SK-N-SH (cell line): ENCODE measurements at regions not wholly inside any gene's neighbourhood (a gene's known extent, or its start where the extent isn't known, plus 50 kb on each side); places are given as distances from the start of the nearest gene placed in this dataset.

Experiments
- CHD2 ChIP-seq: fragments of 150-350 bp; IDR thresholded peaks from 2 replicates; pipeline ENCODE4 v1.6.1; 2018; ENCODE audit warnings: low read length; ENCODE audit not compliant: partially characterized antibody
- SMC3 ChIP-seq: IDR thresholded peaks from 2 replicates; pipeline ENCODE4 v1.6.1; 2012; ENCODE audit warnings: low read depth, low read length, improper control_type of control experiment
- TF ChIP-seq, protein P1 (sequence below): fragments of 200-600 bp; sonication (generic); IDR thresholded peaks from 2 replicates; pipeline ENCODE4 v1.6.1; 2017; ENCODE audit warnings: antibody characterized with exemption, mild to moderate bottlenecking, moderate library complexity

GRCh38 chr2:173568054-173568453 lies 213.4 kb downstream of the CDCA7 start:
- TF ChIP-seq SMC3 (peak; percentile 39), CHD2 (no peak)
- TF ChIP-seq, protein P1, sequence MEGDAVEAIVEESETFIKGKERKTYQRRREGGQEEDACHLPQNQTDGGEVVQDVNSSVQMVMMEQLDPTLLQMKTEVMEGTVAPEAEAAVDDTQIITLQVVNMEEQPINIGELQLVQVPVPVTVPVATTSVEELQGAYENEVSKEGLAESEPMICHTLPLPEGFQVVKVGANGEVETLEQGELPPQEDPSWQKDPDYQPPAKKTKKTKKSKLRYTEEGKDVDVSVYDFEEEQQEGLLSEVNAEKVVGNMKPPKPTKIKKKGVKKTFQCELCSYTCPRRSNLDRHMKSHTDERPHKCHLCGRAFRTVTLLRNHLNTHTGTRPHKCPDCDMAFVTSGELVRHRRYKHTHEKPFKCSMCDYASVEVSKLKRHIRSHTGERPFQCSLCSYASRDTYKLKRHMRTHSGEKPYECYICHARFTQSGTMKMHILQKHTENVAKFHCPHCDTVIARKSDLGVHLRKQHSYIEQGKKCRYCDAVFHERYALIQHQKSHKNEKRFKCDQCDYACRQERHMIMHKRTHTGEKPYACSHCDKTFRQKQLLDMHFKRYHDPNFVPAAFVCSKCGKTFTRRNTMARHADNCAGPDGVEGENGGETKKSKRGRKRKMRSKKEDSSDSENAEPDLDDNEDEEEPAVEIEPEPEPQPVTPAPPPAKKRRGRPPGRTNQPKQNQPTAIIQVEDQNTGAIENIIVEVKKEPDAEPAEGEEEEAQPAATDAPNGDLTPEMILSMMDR, result peak; percentile 32; the same call in 1 of the 2 replicates
